ENCODE measurements at regions not wholly inside any gene's neighbourhood (a gene's known extent, or its start where the extent isn't known, plus 50 kb on each side); places are given as distances from the start of the nearest gene placed in this dataset.
A peak's percentile ranks its signal among the peaks of the same experiment; 100 is the strongest.

- DNase-seq: no peak
These were observed 542.8 kb downstream of the IRS1 start for GRCh38 chr2:226256709-226257376.

GRCh38 chr2:226256237-226256636, 543.4 kb downstream of the IRS1 start:
- DNase-seq: peak; percentile 3

- DNase-seq: peak; percentile 2
These were observed 548.0 kb downstream of the IRS1 start for GRCh38 chr2:226251661-226252060.

- DNase-seq: no peak
These were observed 552.0 kb downstream of the IRS1 start for GRCh38 chr2:226247289-226248275.

GRCh38 chr2:226234187-226234586, 565.4 kb downstream of the IRS1 start:
- DNase-seq: peak; percentile 9

- DNase-seq: no peak
These were observed 566.2 kb downstream of the IRS1 start for GRCh38 chr2:226233388-226233787.

- DNase-seq: no peak
These were observed 571.5 kb downstream of the IRS1 start for GRCh38 chr2:226228080-226228479.

DNA sequence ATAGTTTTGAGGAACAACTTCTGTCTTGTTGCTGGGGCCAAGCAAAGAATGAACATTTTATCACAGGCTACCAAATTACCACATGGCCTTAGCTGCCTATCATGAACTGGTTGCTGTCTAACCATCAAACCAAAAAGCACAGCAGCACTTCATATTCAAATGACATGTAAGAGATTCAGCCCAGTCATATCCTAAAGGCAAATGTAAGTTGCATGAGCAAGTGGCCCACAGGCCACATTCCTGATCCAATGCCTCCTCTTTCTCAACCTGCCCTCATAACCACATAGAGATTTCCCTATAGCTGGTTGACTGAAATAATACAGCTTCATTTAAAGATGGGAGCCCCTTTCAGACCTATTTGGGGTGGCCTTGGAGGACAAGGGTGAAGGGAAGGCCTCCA, 572.3 kb downstream of the IRS1 start:
- DNase-seq: no peak

DNA sequence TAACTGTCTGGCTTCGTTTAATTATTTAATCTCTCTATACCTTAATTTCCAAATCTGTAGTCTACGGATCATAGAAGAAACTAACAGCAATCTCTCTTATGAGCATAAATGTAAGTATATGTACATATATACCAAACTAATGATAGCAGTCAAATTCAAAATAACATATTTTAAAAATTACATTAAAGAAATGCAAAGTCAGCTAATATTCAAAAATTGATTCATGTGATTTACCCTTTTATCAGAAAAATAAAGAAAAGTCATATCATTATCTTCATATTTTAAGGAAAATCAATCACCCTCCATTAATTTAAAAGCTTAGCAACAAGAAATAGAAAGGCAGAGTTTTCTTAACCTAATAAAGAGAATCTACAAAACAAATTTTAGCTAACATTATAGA, 575.9 kb downstream of the IRS1 start:
- no peak for DNase-seq

GRCh38 chr2:226220511-226220910, 579.1 kb downstream of the IRS1 start:
- no peak for DNase-seq

- DNase-seq: no peak
These were observed 582.4 kb downstream of the IRS1 start for GRCh38 chr2:226217191-226217590.

GRCh38 chr2:226216575-226216974, 583.0 kb downstream of the IRS1 start:
- no peak for DNase-seq

GRCh38 chr2:226215902-226216503, 583.6 kb downstream of the IRS1 start:
- peak; percentile 65 for DNase-seq

DNA sequence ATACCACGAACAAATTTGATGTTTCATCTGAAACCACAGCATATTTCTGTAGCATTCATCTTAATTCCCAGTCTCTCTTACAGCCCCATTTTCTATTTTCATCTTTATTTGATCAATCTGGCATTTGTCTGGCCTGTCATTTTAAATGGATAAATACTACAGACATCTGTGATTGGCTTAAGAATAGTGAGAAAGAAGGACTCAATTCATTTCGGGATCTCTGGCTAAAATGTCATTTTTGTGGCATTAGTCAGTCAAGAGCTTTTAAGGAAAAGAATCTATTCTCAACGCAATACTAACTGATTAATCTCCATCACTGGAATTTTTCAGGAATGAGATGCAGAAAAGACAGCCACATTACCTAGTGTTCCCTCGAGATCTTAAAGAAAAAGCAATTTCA, 585.9 kb downstream of the IRS1 start:
- no peak for DNase-seq

DNA sequence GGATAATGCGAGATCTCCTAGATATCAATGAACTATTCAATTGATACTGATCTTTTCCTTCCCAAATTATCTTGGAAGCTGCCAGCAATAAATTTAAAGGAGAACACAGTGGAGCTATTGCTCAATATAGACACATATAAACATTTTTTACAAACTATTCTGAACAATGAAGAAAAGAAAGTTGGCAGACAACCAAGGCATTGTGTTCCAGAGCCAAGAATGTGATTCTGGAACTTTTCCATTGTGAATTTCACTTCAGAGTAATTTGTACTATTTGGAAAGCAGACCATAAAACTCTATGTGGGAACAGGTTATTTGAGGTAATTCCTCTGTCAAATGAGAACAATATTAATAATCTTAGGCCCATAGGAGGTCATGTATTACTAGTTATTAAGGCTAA, 588.2 kb downstream of the IRS1 start:
- DNase-seq: no peak

DNA sequence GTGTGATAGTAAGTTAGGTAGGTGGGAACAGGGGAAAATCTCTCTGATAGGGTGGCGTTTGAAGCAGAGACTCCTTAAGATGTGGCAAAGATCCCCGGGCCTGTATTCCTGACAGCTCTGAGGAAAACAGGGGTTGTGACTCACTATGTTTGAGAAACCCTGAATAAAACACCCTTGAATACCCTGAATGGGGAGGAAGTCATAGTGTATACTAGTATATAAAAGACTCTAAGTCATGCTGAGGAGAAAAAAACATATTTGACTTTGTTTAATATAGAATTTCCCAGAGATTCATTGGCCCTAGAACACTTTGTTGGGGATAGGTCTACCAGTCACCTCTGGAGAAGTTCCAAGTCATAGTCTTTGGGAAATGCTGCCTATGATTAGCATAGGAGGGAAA, 590.9 kb downstream of the IRS1 start:
- DNase-seq: no peak

GRCh38 chr2:226207671-226208070, 591.9 kb downstream of the IRS1 start:
- DNase-seq: no peak

DNA sequence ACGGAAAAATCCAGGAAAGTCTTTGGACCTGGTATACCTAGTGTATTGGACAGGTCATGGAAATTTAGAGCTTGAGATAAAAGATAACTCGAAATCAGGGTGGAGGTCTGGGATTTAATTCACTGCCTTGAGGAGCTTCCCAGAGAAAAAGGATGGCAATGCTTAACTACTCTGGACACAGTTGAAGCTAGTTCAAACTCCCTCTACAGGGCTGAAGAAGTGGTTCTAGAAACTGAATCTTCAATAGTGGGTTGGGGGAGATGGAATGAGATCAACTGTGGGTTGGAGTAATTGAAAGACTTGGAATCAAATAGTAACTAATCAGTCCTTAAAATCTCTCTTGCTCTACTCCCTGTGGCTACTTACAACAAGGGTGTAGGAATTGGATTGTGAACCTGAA, 600.1 kb downstream of the IRS1 start:
- DNase-seq: no peak

- DNase-seq: no peak
These were observed 600.7 kb downstream of the IRS1 start for GRCh38 chr2:226198956-226199355.

DNA sequence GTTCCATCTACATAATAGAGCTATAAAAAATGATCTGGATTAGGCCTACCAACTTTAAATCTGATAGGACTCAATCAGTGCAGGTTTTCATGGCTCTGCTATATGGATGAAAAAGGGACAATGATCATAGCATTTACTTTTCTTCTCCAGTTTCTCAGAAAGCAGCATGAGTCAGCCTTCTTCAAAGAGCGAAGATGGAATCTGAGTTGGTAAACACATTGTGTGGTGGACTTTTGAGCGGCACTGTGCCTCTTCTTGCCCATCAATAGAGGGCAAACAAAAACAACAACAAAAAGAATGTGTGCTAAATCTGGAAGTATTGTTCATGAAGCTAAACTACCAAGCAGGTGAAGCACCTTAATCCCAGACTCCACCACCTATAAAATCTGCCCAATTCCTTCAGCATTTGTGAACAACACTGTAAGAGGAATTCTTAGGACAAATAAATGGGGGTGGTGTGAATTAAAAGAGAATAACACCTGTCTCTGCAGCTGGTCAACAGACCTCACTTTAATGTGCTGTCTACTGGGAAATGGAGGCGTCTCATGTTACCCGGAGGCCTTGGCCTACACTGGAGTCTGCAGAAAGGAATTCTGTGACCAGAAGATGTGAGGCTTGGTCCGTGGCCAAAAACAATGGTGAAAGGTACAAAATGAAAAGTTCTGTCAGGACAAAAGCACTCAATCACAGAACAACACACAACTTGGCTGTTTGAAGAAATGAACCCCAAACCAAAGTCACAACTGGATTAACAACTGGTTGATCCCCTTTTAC, 609.0 kb downstream of the IRS1 start:
- DNase-seq: no peak

- DNase-seq: no peak
These were observed 610.6 kb downstream of the IRS1 start for GRCh38 chr2:226189061-226189460.

GRCh38 chr2:226187616-226188015, 612.0 kb downstream of the IRS1 start:
- DNase-seq: no peak

- no peak for DNase-seq
These were observed 612.5 kb downstream of the IRS1 start for GRCh38 chr2:226187156-226187555.
